Mesendoderm (in vitro differentiated cells): ENCODE measurements at regions not wholly inside any gene's neighbourhood (a gene's known extent, or its start where the extent isn't known, plus 50 kb on each side); places are given as distances from the start of the nearest gene placed in this dataset.

ENCODE experiments used
- DNase-seq: peaks from one replicate; pipeline ENCODE4 v3.0.0; 2013
- H2AK5ac ChIP-seq: 2 replicates; pipeline ENCODE4 v1.6.1; 2013; ENCODE audit warnings: low read length, inconsistent platforms
- H2BK120ac ChIP-seq: 2 replicates; pipeline ENCODE4 v1.6.1; 2013; ENCODE audit warnings: low read depth, mild to moderate bottlenecking, low read length, moderate library complexity, mixed read lengths
- H2BK15ac ChIP-seq: replicated peaks from 2 replicates; pipeline ENCODE4 v1.6.1; 2013; ENCODE audit warnings: low read depth, mild to moderate bottlenecking, moderate library complexity
- H2BK5ac ChIP-seq: 2 replicates; pipeline ENCODE4 v1.6.1; 2013; ENCODE audit warnings: low read length, inconsistent platforms
- H3K18ac ChIP-seq: 2 replicates; pipeline ENCODE4 v1.6.1; 2013; ENCODE audit warnings: mild to moderate bottlenecking, low read length, mixed read lengths
- H3K23ac ChIP-seq: one replicate; pipeline ENCODE4 v1.6.1; 2013; ENCODE audit warnings: low read length
- H3K27ac ChIP-seq: 2 replicates; pipeline ENCODE4 v1.5.1; 2013; ENCODE audit warnings: low read depth, mild to moderate bottlenecking, inconsistent platforms, low read length, moderate library complexity
- H3K27me3 ChIP-seq: 2 replicates; pipeline ENCODE4 v1.6.1; 2013; ENCODE audit warnings: low read length, control low read depth, mild to moderate bottlenecking, inconsistent platforms; ENCODE audit not compliant: insufficient read depth, poor library complexity
- H3K36me3 ChIP-seq: 2 replicates; pipeline ENCODE4 v1.6.1; 2013; ENCODE audit warnings: low read length, inconsistent platforms; ENCODE audit not compliant: control insufficient read depth, insufficient read depth
- H3K4ac ChIP-seq: one replicate; pipeline ENCODE4 v1.6.1; 2013; ENCODE audit warnings: low read depth, mild to moderate bottlenecking, low read length, moderate library complexity
- H3K4me1 ChIP-seq: 2 replicates; pipeline ENCODE4 v1.6.1; 2013; ENCODE audit warnings: low read depth, low read length, inconsistent platforms; ENCODE audit not compliant: control insufficient read depth
- H3K4me2 ChIP-seq: 2 replicates; pipeline ENCODE4 v1.6.1; 2013; ENCODE audit warnings: low read length
- H3K4me3 ChIP-seq: 2 replicates; pipeline ENCODE4 v1.5.1; 2013; ENCODE audit warnings: mild to moderate bottlenecking, low read length
- H3K56ac ChIP-seq: one replicate; pipeline ENCODE4 v1.6.1; 2013; ENCODE audit warnings: low read length
- H3K79me1 ChIP-seq: 2 replicates; pipeline ENCODE4 v1.6.1; 2013; ENCODE audit warnings: low read length, inconsistent platforms
- H3K79me2 ChIP-seq: 2 replicates; pipeline ENCODE4 v1.6.1; 2013; ENCODE audit warnings: mild to moderate bottlenecking, low read length; ENCODE audit not compliant: control insufficient read depth, insufficient read depth
- H3K9ac ChIP-seq: 2 replicates; pipeline ENCODE4 v1.6.1; 2013; ENCODE audit warnings: low read length, inconsistent platforms
- H4K5ac ChIP-seq: one replicate; pipeline ENCODE4 v1.6.1; 2013; ENCODE audit warnings: low read length
- H4K8ac ChIP-seq: one replicate; pipeline ENCODE4 v1.6.1; 2013; ENCODE audit warnings: low read depth, mild to moderate bottlenecking, control low read depth, low read length, moderate library complexity
- WGBS: extraction: QIAGEN DNeasy Blood & Tissue Kit; methylation state at CpG from one replicate; pipeline ENCODE4 v1.1.7; 2013; ENCODE audit warnings: low lambda C conversion rate, missing lambda C conversion rate; ENCODE audit not compliant: insufficient coverage; ENCODE audit errors: extremely low coverage; 5-methylcytosine and 5-hydroxymethylcytosine counted together

DNA sequence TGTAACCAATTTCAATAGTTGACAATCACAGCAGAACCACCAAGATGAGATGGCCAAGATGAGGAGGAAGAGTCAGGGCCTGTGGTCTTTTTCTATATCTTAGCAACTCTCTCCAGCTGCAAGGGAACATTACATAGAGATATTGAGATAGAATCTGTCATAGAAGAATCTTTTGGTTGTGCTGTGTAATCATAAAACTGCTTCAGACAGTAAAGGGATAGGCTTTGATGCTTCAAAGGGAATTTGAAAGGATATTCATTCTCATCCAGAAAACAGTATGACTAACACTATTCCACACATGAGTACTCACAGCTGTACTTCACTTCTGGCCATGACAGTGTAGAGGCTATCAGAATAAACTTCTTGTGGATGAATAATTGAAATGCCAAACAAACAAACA lies 145.9 kb downstream of the YIPF5 start:
- Histone ChIP-seq H2BK15ac (no peak overlapping the region), H2BK120ac (no peak overlapping the region), H3K79me2 (no peaks in the 10 kb centered on the region), H3K9ac (no peak overlapping the region), H3K56ac (no peak overlapping the region), H3K36me3 (no peaks in the 10 kb centered on the region), H3K4me3 (no peak overlapping the region), H3K79me1 (no peaks in the 10 kb centered on the region), H4K5ac (no peak overlapping the region), H3K4me1 (no peaks in the 10 kb centered on the region), H3K18ac (no peak overlapping the region), H3K4me2 (no peak overlapping the region), H2AK5ac (no peak overlapping the region), H3K27me3 (no peaks in the 10 kb centered on the region), H4K8ac (no peak overlapping the region), H3K23ac (no peak overlapping the region), H3K4ac (no peak overlapping the region), H2BK5ac (no peak overlapping the region), H3K27ac (no peak overlapping the region)
- no peak for DNase-seq

- Histone ChIP-seq H3K56ac (no peak overlapping the region), H3K18ac (no peak overlapping the region), H3K4me1 (no peaks in the 10 kb centered on the region), H3K4ac (no peak overlapping the region), H2AK5ac (no peak overlapping the region), H3K27ac (no peak overlapping the region), H3K79me2 (no peaks in the 10 kb centered on the region), H3K4me3 (no peak overlapping the region), H3K23ac (no peak overlapping the region), H2BK120ac (no peak overlapping the region), H4K5ac (no peak overlapping the region), H3K79me1 (no peaks in the 10 kb centered on the region), H3K36me3 (no peaks in the 10 kb centered on the region), H3K27me3 (no peaks in the 10 kb centered on the region), H2BK5ac (no peak overlapping the region), H3K4me2 (no peak overlapping the region), H3K9ac (no peak overlapping the region), H2BK15ac (no peak overlapping the region), H4K8ac (no peak overlapping the region)
- no peak for DNase-seq
- WGBS, result no CpG with 5 or more reads among the region's 1 CpG
These were observed 144.2 kb downstream of the YIPF5 start for GRCh38 chr5:144026286-144026685.

DNA sequence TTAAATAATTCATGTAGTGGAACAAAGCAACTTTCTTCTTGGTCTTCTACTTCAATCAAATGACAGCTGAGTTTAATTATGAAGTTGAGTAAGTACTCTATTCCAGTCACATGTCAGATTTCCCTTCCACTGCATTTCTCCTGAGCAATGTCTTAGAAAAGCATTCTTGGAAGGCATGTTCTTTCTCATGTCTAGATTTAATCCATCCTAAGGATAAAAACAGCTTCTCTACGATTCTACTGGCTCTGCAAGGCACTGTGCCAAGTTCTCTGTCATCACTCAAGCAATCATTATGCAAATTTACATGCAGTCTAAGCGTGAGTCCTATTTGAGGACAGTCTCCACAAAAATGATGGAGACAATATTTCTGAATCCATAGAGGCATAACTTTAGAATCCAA lies 142.4 kb downstream of the YIPF5 start:
- no peak overlapping the region for H3K9ac ChIP-seq
- no peaks in the 10 kb centered on the region for H3K4me1 ChIP-seq
- no peaks in the 10 kb centered on the region for H3K79me1 ChIP-seq
- H3K36me3 ChIP-seq, result no peaks in the 10 kb centered on the region
- H2AK5ac ChIP-seq, result no peak overlapping the region
- no CpG with 5 or more reads among the region's 2 CpGs for WGBS
- no peak overlapping the region for H2BK15ac ChIP-seq
- H3K18ac ChIP-seq, result no peak overlapping the region
- H3K23ac ChIP-seq, result no peak overlapping the region
- no peak overlapping the region for H3K4ac ChIP-seq
- no peak overlapping the region for H3K4me2 ChIP-seq
- no peak for DNase-seq
- H3K79me2 ChIP-seq, result no peaks in the 10 kb centered on the region
- no peak overlapping the region for H4K8ac ChIP-seq
- no peak overlapping the region for H4K5ac ChIP-seq
- H3K4me3 ChIP-seq, result no peak overlapping the region
- H3K27ac ChIP-seq, result no peak overlapping the region
- H3K27me3 ChIP-seq, result no peaks in the 10 kb centered on the region
- no peak overlapping the region for H2BK120ac ChIP-seq
- no peak overlapping the region for H3K56ac ChIP-seq
- H2BK5ac ChIP-seq, result no peak overlapping the region

- Histone ChIP-seq H3K56ac (no peak overlapping the region), H3K9ac (no peak overlapping the region), H3K27ac (no peak overlapping the region), H3K4me3 (no peak overlapping the region), H2BK15ac (no peak overlapping the region), H2AK5ac (no peak overlapping the region), H3K18ac (no peak overlapping the region), H3K4me1 (no peaks in the 10 kb centered on the region), H4K8ac (no peak overlapping the region), H3K79me1 (no peaks in the 10 kb centered on the region), H2BK120ac (no peak overlapping the region), H3K4ac (no peak overlapping the region), H3K79me2 (no peaks in the 10 kb centered on the region), H4K5ac (no peak overlapping the region), H3K23ac (no peak overlapping the region), H3K36me3 (no peaks in the 10 kb centered on the region), H3K4me2 (no peak overlapping the region), H3K27me3 (no peaks in the 10 kb centered on the region), H2BK5ac (no peak overlapping the region)
- no CpG with 5 or more reads among the region's 2 CpGs for WGBS
- DNase-seq, result no peak
These were observed 141.8 kb downstream of the YIPF5 start for GRCh38 chr5:144028636-144029035.

- H3K56ac ChIP-seq, result no peak overlapping the region
- no peaks in the 10 kb centered on the region for H3K36me3 ChIP-seq
- H3K23ac ChIP-seq, result no peak overlapping the region
- no peak for DNase-seq
- no peak overlapping the region for H3K4ac ChIP-seq
- no peaks in the 10 kb centered on the region for H3K79me1 ChIP-seq
- no peak overlapping the region for H3K4me2 ChIP-seq
- H3K4me1 ChIP-seq, result no peaks in the 10 kb centered on the region
- H3K79me2 ChIP-seq, result no peaks in the 10 kb centered on the region
- H3K27me3 ChIP-seq, result no peaks in the 10 kb centered on the region
- no peak overlapping the region for H4K8ac ChIP-seq
- H3K18ac ChIP-seq, result no peak overlapping the region
- no peak overlapping the region for H3K9ac ChIP-seq
- H2BK15ac ChIP-seq, result no peak overlapping the region
- no peak overlapping the region for H2BK5ac ChIP-seq
- no peak overlapping the region for H2BK120ac ChIP-seq
- H4K5ac ChIP-seq, result no peak overlapping the region
- no CpG with 5 or more reads among the region's 5 CpGs for WGBS
- no peak overlapping the region for H2AK5ac ChIP-seq
- H3K27ac ChIP-seq, result no peak overlapping the region
- no peak overlapping the region for H3K4me3 ChIP-seq
These were observed 139.6 kb downstream of the YIPF5 start for GRCh38 chr5:144030904-144031303.

DNA sequence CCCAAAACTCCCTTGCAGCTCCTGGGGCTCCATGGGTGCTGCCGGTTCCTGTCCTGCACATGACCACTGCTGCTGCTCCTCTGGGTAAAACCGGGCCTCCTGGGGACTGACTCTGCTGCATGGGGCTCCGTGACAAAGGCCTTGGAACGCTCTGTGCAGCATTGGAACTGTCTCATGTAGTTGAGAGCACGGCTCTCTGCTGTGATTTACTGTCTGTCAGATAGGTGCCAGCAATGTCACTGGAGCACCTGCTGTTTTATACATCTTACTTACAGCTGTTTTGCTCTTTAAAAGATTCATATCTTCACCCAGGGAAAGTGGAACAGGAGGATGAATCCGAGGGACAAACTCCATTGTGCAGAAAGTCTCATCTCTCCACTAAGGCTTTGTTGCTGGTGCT lies 138.1 kb downstream of the YIPF5 start:
- H4K5ac ChIP-seq, result no peak overlapping the region
- no peak overlapping the region for H3K4ac ChIP-seq

More for the DNA sequence above, 138.1 kb downstream of the YIPF5 start:
- Histone ChIP-seq H4K8ac (no peak overlapping the region), H3K4me3 (no peak overlapping the region), H3K56ac (no peak overlapping the region), H3K36me3 (no peaks in the 10 kb centered on the region), H3K79me2 (no peaks in the 10 kb centered on the region), H3K23ac (no peak overlapping the region), H3K18ac (no peak overlapping the region), H3K27me3 (no peaks in the 10 kb centered on the region), H3K79me1 (no peaks in the 10 kb centered on the region), H2BK120ac (no peak overlapping the region), H3K27ac (no peak overlapping the region), H2AK5ac (no peak overlapping the region), H3K4me1 (no peaks in the 10 kb centered on the region), H2BK15ac (no peak overlapping the region), H2BK5ac (no peak overlapping the region), H3K9ac (no peak overlapping the region), H3K4me2 (no peak overlapping the region)
- no peak for DNase-seq
- WGBS, result no CpG with 5 or more reads among the region's 6 CpGs
